ENCODE measurements at regions not wholly inside any gene's neighbourhood (a gene's known extent, or its start where the extent isn't known, plus 50 kb on each side); places are given as distances from the start of the nearest gene placed in this dataset.

DNA sequence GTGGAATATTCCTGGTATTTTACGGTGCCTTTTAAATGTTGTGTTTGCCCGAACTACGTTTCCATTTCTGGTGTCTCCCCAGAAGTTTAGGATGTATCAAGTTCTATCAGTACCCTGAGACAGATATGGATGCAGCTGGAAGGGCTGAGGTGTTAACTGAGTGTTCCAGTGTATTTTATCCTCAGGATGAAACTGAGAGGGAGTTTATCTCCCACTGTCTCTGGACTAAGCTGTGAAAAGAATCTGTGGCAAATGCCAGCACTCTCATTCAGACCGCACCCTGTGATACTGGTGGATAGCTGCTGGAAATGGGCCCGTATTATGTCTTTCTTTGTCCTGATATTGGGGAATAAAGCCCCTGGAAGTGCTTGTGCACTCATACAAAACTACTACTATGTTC lies 887.2 kb upstream of the TYRP1 start:
- TF ChIP-seq, protein P1, sequence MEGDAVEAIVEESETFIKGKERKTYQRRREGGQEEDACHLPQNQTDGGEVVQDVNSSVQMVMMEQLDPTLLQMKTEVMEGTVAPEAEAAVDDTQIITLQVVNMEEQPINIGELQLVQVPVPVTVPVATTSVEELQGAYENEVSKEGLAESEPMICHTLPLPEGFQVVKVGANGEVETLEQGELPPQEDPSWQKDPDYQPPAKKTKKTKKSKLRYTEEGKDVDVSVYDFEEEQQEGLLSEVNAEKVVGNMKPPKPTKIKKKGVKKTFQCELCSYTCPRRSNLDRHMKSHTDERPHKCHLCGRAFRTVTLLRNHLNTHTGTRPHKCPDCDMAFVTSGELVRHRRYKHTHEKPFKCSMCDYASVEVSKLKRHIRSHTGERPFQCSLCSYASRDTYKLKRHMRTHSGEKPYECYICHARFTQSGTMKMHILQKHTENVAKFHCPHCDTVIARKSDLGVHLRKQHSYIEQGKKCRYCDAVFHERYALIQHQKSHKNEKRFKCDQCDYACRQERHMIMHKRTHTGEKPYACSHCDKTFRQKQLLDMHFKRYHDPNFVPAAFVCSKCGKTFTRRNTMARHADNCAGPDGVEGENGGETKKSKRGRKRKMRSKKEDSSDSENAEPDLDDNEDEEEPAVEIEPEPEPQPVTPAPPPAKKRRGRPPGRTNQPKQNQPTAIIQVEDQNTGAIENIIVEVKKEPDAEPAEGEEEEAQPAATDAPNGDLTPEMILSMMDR (IDR thresholded peaks at IDR 0.05 in 4 of 5, conservative IDR thresholded peaks at IDR 0.05 in 1 of 5): no peak
- no peak for TF ChIP-seq POLR2A (IDR thresholded peaks at IDR 0.05)
